Prostate gland (tissue), 2 donors: ENCODE measurements at regions not wholly inside any gene's neighbourhood (a gene's known extent, or its start where the extent isn't known, plus 50 kb on each side); places are given as distances from the start of the nearest gene placed in this dataset.

Experiments used
- CTCF ChIP-seq, 4 experiments: fragments of 200-600 bp in 2 of 4; fragments of 450-650 bp in 2 of 4; sonication (generic) in 2 of 4; IDR thresholded peaks; 1 replicate in 3 of 4; 2 replicates in 1 of 4; pipeline ENCODE4 v1.5.1; 2016 to 2019; ENCODE audit warnings: antibody characterized with exemption in 4 of 4, mild to moderate bottlenecking in 2 of 4, moderate library complexity in 2 of 4
- POLR2A ChIP-seq: fragments of 450-650 bp; IDR thresholded peaks from one replicate; pipeline ENCODE4 v1.6.1; 2016; ENCODE audit warnings: antibody characterized with exemption, mild to moderate bottlenecking
- POLR2AphosphoS5 ChIP-seq: sonication (generic); formaldehyde crosslinking; IDR thresholded peaks from one replicate; pipeline ENCODE4 v1.6.1; 2017; ENCODE audit warnings: antibody characterized with exemption

DNA sequence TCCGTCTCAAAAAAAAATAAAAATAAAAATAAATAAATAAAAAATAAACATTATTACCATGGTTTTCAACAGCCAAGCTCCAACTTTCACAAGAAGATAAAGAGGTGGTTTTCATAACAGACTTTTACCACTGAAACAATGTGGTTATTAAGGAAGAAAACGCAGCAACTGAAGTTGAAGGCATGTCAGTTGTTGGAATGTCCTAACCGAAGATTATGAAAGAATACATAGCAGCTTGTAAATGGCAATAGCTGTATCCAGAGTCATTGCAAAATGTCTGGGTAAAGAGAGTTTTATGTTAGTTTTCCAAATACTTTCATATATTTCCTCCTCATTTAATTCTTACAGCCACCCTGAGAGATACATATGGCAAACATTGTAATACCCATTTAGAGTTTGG, 161.6 kb upstream of the MARCKS start:
- TF ChIP-seq CTCF (IDR thresholded peaks at IDR 0.05) (no peak), POLR2A (no peak), POLR2AphosphoS5 (no peak)
